ENCODE measurements at regions not wholly inside any gene's neighbourhood (a gene's known extent, or its start where the extent isn't known, plus 50 kb on each side); places are given as distances from the start of the nearest gene placed in this dataset.

GRCh38 chr11:69891421-69892236, 72.4 kb upstream of the FGF3 start (continued):
- TF ChIP-seq, protein P1, sequence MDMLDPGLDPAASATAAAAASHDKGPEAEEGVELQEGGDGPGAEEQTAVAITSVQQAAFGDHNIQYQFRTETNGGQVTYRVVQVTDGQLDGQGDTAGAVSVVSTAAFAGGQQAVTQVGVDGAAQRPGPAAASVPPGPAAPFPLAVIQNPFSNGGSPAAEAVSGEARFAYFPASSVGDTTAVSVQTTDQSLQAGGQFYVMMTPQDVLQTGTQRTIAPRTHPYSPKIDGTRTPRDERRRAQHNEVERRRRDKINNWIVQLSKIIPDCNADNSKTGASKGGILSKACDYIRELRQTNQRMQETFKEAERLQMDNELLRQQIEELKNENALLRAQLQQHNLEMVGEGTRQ (IDR thresholded peaks at IDR 0.05; ENCODE audit: low read length) = no peak
- TF ChIP-seq POU5F1 (IDR thresholded peaks at IDR 0.05; ENCODE audit: low read depth, low read length) (no peak), RNF2 (IDR thresholded peaks at IDR 0.05; ENCODE audit: borderline replicate concordance, low read depth, low read length, missing control alignments, poor library complexity, severe bottlenecking) (no peak), RXRA (IDR thresholded peaks at IDR 0.05; ENCODE audit: insufficient read depth, low read depth, low read length) (no peak), JUN (IDR thresholded peaks at IDR 0.05; ENCODE audit: low read depth, low read length) (no peak), POLR2AphosphoS5 (IDR thresholded peaks at IDR 0.05; ENCODE audit: low read depth, low read length) (no peak), TCF12 (IDR thresholded peaks at IDR 0.05; ENCODE audit: low read depth, low read length) (no peak), TAF7 (optimal IDR thresholded peaks at IDR 0.05; ENCODE audit: borderline replicate concordance, low read depth, low read length) (no peak)
